OCI-LY7 (cell line): ENCODE measurements at regions not wholly inside any gene's neighbourhood (a gene's known extent, or its start where the extent isn't known, plus 50 kb on each side); places are given as distances from the start of the nearest gene placed in this dataset.

Experiments used
- BruUV-seq: library from RNA; stranded (reverse); fragments of 400-500 nt; replicated peaks from 2 replicates; lab custom pipeline; 2021; lab: Mats Ljungman, UMichigan
- CTCF ChIA-PET: fragments of 300-600 bp; sonication (Branson Sonifier 250); formaldehyde crosslinking; loops from one replicate; lab custom pipeline; 2022; ENCODE audit warnings: antibody characterized with exemption; ENCODE audit not compliant: unreplicated experiment; lab: Charles Lee
- POLR2A ChIA-PET: fragments of 300-600 bp; sonication (Branson Sonifier 250); formaldehyde crosslinking; loops from one replicate; lab custom pipeline; 2022; ENCODE audit warnings: antibody characterized with exemption; lab: Charles Lee
- DNase-seq: peaks from one replicate; pipeline ENCODE4 v3.0.0-alpha.2; 2015; ENCODE audit warnings: low spot score
- H2AFZ ChIP-seq: fragments of 200-600 bp; sonication (generic), shearing (Covaris generic); 2 replicates; pipeline ENCODE4 v1.6.1; 2014; ENCODE audit warnings: mild to moderate bottlenecking, antibody characterized with exemption, low read length, moderate library complexity
- H3K27ac ChIP-seq: fragments of 200-600 bp; sonication (generic); 2 replicates; pipeline ENCODE4 v1.5.1; 2014; ENCODE audit warnings: mixed run types, low read depth, mild to moderate bottlenecking, moderate library complexity, low read length, inconsistent platforms; ENCODE audit not compliant: poor library complexity, severe bottlenecking
- H3K36me3 ChIP-seq: fragments of 200-600 bp; sonication (generic); 2 replicates; pipeline ENCODE4 v1.6.1; 2014; ENCODE audit warnings: mild to moderate bottlenecking, antibody characterized with exemption, low read length, moderate library complexity, mixed read lengths; ENCODE audit not compliant: insufficient read depth
- H3K4me1 ChIP-seq: fragments of 200-600 bp; sonication (generic); 2 replicates; pipeline ENCODE4 v1.5.1; 2014; ENCODE audit warnings: mild to moderate bottlenecking, low read length; ENCODE audit not compliant: insufficient read depth, poor library complexity, severe bottlenecking
- H3K4me2 ChIP-seq: fragments of 200-600 bp; sonication (generic); 2 replicates; pipeline ENCODE4 v1.6.1; 2014; ENCODE audit warnings: mild to moderate bottlenecking, low read length
- H3K4me3 ChIP-seq: fragments of 200-600 bp; sonication (generic); 2 replicates; pipeline ENCODE4 v1.5.1; 2014; ENCODE audit warnings: mild to moderate bottlenecking, low read depth, low read length; ENCODE audit not compliant: poor library complexity, severe bottlenecking
- H3K79me2 ChIP-seq: fragments of 200-600 bp; sonication (generic); 2 replicates; pipeline ENCODE4 v1.6.1; 2016; ENCODE audit warnings: low read depth, mild to moderate bottlenecking, low read length, moderate library complexity, mixed read lengths; ENCODE audit not compliant: insufficient read depth
- H3K9me2 ChIP-seq: fragments of 200-600 bp; sonication (generic); 2 replicates; pipeline ENCODE4 v1.6.1; 2016; ENCODE audit warnings: mild to moderate bottlenecking, low read length, mixed read lengths; ENCODE audit not compliant: insufficient read depth
- H3K9me3 ChIP-seq: fragments of 200-600 bp; sonication (generic); 2 replicates; pipeline ENCODE4 v1.6.1; 2014; ENCODE audit warnings: mild to moderate bottlenecking, mixed run types, low read length, mixed read lengths
- H4K20me1 ChIP-seq: fragments of 200-600 bp; sonication (generic); 2 replicates; pipeline ENCODE4 v1.6.1; 2014; ENCODE audit warnings: mild to moderate bottlenecking, antibody characterized with exemption, low read length, moderate library complexity, mixed read lengths; ENCODE audit not compliant: insufficient read depth
- CTCF ChIP-seq: fragments of 200-600 bp; sonication (generic); conservative IDR thresholded peaks from 2 replicates; pipeline ENCODE4 v1.5.1; 2014; ENCODE audit warnings: mild to moderate bottlenecking, antibody characterized with exemption, low read length, moderate library complexity, mixed read lengths
- EZH2phosphoT487 ChIP-seq: fragments of 200-600 bp; sonication (generic); IDR thresholded peaks from 2 replicates; pipeline ENCODE4 v1.6.1; 2018; ENCODE audit warnings: low read depth, borderline replicate concordance, mild to moderate bottlenecking, mixed run types, antibody characterized with exemption, low read length, moderate library complexity, mixed read lengths
- intact Hi-C: fragments of 100-400 bp; cut with micrococcal nuclease; formaldehyde crosslinking; loops from one replicate; pipeline ENCODE4 v1.10.0; 2022; ENCODE audit not compliant: unreplicated experiment

DNA sequence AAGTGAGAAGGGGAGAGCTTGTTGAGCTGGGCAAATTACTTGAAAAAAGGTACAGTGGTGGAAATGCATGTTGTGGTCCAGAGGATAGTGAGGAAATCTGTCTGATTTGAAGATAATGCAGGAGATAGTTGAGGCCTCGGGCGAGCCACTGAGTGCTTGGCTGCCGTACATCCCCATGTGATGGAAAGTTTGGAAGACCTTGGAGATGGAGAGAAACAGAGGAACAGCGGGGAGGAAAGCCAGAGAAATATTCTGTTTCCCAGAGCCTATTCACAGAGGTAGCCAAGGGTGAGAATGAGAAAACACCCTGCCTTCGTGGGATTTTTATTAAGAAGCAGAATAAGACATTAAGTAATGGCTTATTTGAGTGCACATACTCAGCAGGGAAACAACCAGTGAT, 498.2 kb downstream of the BCL11B start:
- POLR2A ChIA-PET: no interaction called here
- CTCF ChIA-PET: no interaction called here
- no peak for DNase-seq
- H3K27ac ChIP-seq: no peak overlapping the region
- H3K4me1 ChIP-seq: no peaks in the 10 kb centered on the region
- H3K9me3 ChIP-seq: no peaks in the 10 kb centered on the region
- no peak overlapping the region for H3K4me3 ChIP-seq
- H2AFZ ChIP-seq: no peak overlapping the region
- no peak for TF ChIP-seq CTCF
- no peak for TF ChIP-seq EZH2phosphoT487
- no peaks in the 10 kb centered on the region for H3K9me2 ChIP-seq
- H4K20me1 ChIP-seq: no peaks in the 10 kb centered on the region
- H3K36me3 ChIP-seq: no peaks in the 10 kb centered on the region
- intact Hi-C loops: no loop called here
- no peak overlapping the region for H3K4me2 ChIP-seq
- no peaks in the 10 kb centered on the region for H3K79me2 ChIP-seq
- no TSS peak for BruUV-seq

GRCh38 chr14:98775892-98776291, 496.1 kb downstream of the BCL11B start:
- Histone ChIP-seq H3K79me2 (no peaks in the 10 kb centered on the region), H2AFZ (no peak overlapping the region), H3K4me1 (no peaks in the 10 kb centered on the region), H3K36me3 (no peaks in the 10 kb centered on the region), H3K9me3 (no peaks in the 10 kb centered on the region), H3K27ac (no peak overlapping the region), H3K4me3 (no peak overlapping the region), H4K20me1 (no peaks in the 10 kb centered on the region), H3K4me2 (no peak overlapping the region), H3K9me2 (no peaks in the 10 kb centered on the region)
- ChIA-PET POLR2A (no interaction called here), CTCF (no interaction called here)
- no TSS peak for BruUV-seq
- intact Hi-C loops: no loop called here
- TF ChIP-seq EZH2phosphoT487 (no peak), CTCF (no peak)
- DNase-seq: no peak

DNA sequence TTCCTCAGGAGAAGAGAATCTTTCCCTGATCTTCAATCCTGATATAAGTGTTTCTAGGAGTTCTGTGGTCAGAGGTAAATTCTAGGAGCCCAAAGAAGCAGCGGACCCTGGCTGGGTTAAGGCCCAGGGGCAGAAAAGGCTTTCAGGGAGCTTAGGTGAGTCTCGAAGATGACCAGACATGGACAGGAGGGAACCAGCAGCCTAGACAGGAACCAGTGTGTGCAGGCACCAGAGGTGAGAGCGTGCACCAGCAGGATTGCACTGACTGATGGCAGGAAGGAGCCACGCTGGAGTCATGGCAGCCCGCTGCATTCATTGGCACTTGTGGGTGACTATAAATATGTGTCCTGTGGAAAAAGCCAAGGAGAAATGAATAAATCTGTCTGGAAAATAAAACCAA, 489.9 kb downstream of the BCL11B start:
- Histone ChIP-seq H3K27ac (no peak overlapping the region), H3K79me2 (no peaks in the 10 kb centered on the region), H3K9me2 (no peaks in the 10 kb centered on the region), H3K4me1 (no peaks in the 10 kb centered on the region), H3K36me3 (no peaks in the 10 kb centered on the region), H2AFZ (no peak overlapping the region), H4K20me1 (no peaks in the 10 kb centered on the region), H3K9me3 (no peaks in the 10 kb centered on the region), H3K4me3 (no peak overlapping the region), H3K4me2 (no peak overlapping the region)
- TF ChIP-seq EZH2phosphoT487: no peak
- CTCF ChIA-PET: no interaction called here
- intact Hi-C loops: no loop called here
- BruUV-seq: no TSS peak
- POLR2A ChIA-PET: interaction anchor here (1.1 to 1.2 kb wide), 2 partner anchors 9 to 62 kb away, joined by 3 to 4 read pairs; no protein-coding TSS in a partner anchor
- no peak for DNase-seq
